ENCODE measurements at regions not wholly inside any gene's neighbourhood (a gene's known extent, or its start where the extent isn't known, plus 50 kb on each side); places are given as distances from the start of the nearest gene placed in this dataset.

- H3K4me3 ChIP-seq (ENCODE audit: low read length): no peak overlapping the region
- POLR2A ChIA-PET: no interaction called here
- no peaks in the 10 kb centered on the region for H3K27me3 ChIP-seq (ENCODE audit: control insufficient read depth in 1 of 2, insufficient read depth in 2 of 2, low read length in 2 of 2)
- no peaks in the 10 kb centered on the region for H3K4me1 ChIP-seq (ENCODE audit: insufficient read depth, low read length)
- peaks cover 0 to 5% of the 10 kb centered on the region in 2 experiments for H3K9me3 ChIP-seq (ENCODE audit: control insufficient read depth in 1 of 2, insufficient read depth in 1 of 2, low read length in 2 of 2)
- no peaks in the 10 kb centered on the region for H3K36me3 ChIP-seq (ENCODE audit: insufficient read depth, low read length)
- intact Hi-C loops (cut with DNase I, micrococcal nuclease): no loop called here
- no peaks in the 10 kb centered on the region for H3K4me1 Mint-ChIP-seq (ENCODE audit: low read depth)
- CTCF ChIA-PET: no interaction called here
- ATAC-seq (ENCODE audit: poor library complexity): no peak
- DNase-seq: no peak
- no peaks in the 10 kb centered on the region for H3K27me3 Mint-ChIP-seq
- peaks cover 2% of the 10 kb centered on the region for H3K9me3 Mint-ChIP-seq
- no peak overlapping the region for H3K4me3 Mint-ChIP-seq
- H3K27ac ChIP-seq (ENCODE audit: low read depth in 1 of 2, low read length in 2 of 2): no peak overlapping the region
- H3K27ac Mint-ChIP-seq: no peak overlapping the region
- TF ChIP-seq, protein P1, sequence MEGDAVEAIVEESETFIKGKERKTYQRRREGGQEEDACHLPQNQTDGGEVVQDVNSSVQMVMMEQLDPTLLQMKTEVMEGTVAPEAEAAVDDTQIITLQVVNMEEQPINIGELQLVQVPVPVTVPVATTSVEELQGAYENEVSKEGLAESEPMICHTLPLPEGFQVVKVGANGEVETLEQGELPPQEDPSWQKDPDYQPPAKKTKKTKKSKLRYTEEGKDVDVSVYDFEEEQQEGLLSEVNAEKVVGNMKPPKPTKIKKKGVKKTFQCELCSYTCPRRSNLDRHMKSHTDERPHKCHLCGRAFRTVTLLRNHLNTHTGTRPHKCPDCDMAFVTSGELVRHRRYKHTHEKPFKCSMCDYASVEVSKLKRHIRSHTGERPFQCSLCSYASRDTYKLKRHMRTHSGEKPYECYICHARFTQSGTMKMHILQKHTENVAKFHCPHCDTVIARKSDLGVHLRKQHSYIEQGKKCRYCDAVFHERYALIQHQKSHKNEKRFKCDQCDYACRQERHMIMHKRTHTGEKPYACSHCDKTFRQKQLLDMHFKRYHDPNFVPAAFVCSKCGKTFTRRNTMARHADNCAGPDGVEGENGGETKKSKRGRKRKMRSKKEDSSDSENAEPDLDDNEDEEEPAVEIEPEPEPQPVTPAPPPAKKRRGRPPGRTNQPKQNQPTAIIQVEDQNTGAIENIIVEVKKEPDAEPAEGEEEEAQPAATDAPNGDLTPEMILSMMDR (IDR thresholded peaks at IDR 0.05): no peak
- no peaks in the 10 kb centered on the region for H3K36me3 Mint-ChIP-seq (ENCODE audit: low read depth)
Observed at GRCh38 chr1:213933336-213933735, 54.4 kb upstream of the PROX1 start.

DNA sequence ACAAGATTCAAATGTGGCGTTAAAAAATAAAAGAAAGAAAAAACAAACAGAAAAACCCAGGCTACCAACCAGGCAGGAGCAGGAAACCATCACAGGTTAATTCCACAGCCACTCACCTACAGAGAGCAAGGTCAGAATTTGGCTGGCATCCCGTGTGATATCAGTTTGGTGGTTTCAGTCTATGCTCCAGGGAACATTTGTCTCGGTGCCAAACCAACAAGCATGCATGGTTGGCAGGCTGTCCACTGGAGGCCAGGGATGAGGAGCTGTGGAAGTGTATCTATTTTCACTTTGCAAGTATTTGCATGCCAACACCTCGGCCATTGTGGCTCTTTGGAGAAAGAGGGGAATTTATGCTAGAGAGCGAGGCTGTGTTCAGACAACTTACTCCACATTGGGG, 53.1 kb upstream of the PROX1 start:
- ChIA-PET CTCF (no interaction called here), POLR2A (no interaction called here)
- TF ChIP-seq, protein P1 (IDR thresholded peaks at IDR 0.05): no peak
- DNase-seq (no peak), ATAC-seq (ENCODE audit: poor library complexity) (no peak)
- Histone ChIP-seq H3K27ac (ENCODE audit: low read depth in 1 of 2, low read length in 2 of 2) (no peak overlapping the region), H3K4me3 (ENCODE audit: low read length) (no peak overlapping the region), H3K4me1 (ENCODE audit: insufficient read depth, low read length) (no peaks in the 10 kb centered on the region), H3K27me3 (ENCODE audit: control insufficient read depth in 1 of 2, insufficient read depth in 2 of 2, low read length in 2 of 2) (no peaks in the 10 kb centered on the region), H3K36me3 (ENCODE audit: insufficient read depth, low read length) (no peaks in the 10 kb centered on the region), H3K9me3 (ENCODE audit: control insufficient read depth in 1 of 2, insufficient read depth in 1 of 2, low read length in 2 of 2) (peaks cover 0 to 5% of the 10 kb centered on the region in 2 experiments)
- no peaks in the 10 kb centered on the region for H3K4me1 Mint-ChIP-seq (ENCODE audit: low read depth)
- peaks cover 2% of the 10 kb centered on the region for H3K9me3 Mint-ChIP-seq
- H3K4me3 Mint-ChIP-seq: no peak overlapping the region
- no peaks in the 10 kb centered on the region for H3K36me3 Mint-ChIP-seq (ENCODE audit: low read depth)
- intact Hi-C loops (cut with DNase I, micrococcal nuclease): no loop called here
- H3K27me3 Mint-ChIP-seq: no peaks in the 10 kb centered on the region
- H3K27ac Mint-ChIP-seq: no peak overlapping the region

DNA sequence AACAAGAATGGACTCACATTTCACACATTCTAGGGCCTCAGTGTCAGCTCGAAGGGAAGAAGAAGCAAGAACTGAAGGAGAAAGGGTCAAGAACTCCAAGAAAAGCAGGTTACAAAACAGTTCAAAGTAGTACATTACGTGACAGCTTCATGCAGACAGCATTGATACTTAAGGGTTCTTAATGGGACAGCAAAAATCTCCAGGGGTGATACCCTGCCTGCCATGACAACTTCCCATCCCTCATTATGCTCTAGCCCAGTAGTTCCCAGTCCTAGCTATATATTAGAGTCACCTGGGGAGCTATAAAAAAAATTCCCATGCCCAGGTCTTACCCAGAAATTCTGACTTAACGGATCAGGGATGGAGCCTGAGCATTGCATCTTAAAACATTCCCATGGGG, 51.2 kb upstream of the PROX1 start:
- Mint-ChIP-seq H3K27me3 (no peaks in the 10 kb centered on the region), H3K36me3 (ENCODE audit: low read depth) (no peaks in the 10 kb centered on the region), H3K27ac (no peak overlapping the region), H3K4me1 (ENCODE audit: low read depth) (no peaks in the 10 kb centered on the region), H3K9me3 (peaks cover 2% of the 10 kb centered on the region), H3K4me3 (no peak overlapping the region)
- ChIA-PET CTCF (no interaction called here), POLR2A (no interaction called here)
- no peak for DNase-seq
- Histone ChIP-seq H3K27me3 (ENCODE audit: control insufficient read depth in 1 of 2, insufficient read depth in 2 of 2, low read length in 2 of 2) (no peaks in the 10 kb centered on the region), H3K36me3 (ENCODE audit: insufficient read depth, low read length) (no peaks in the 10 kb centered on the region), H3K4me3 (ENCODE audit: low read length) (no peak overlapping the region), H3K4me1 (ENCODE audit: insufficient read depth, low read length) (no peaks in the 10 kb centered on the region), H3K27ac (ENCODE audit: low read depth in 1 of 2, low read length in 2 of 2) (no peak overlapping the region), H3K9me3 (ENCODE audit: control insufficient read depth in 1 of 2, insufficient read depth in 1 of 2, low read length in 2 of 2) (peaks cover 0 to 5% of the 10 kb centered on the region in 2 experiments)
- intact Hi-C loops (cut with DNase I, micrococcal nuclease): no loop called here
- TF ChIP-seq, protein P1 (IDR thresholded peaks at IDR 0.05): no peak
- ATAC-seq (ENCODE audit: poor library complexity): no peak

All from CD4-positive, alpha-beta T cell (primary cell).